HG03103 (cell line): ENCODE measurements at regions not wholly inside any gene's neighbourhood (a gene's known extent, or its start where the extent isn't known, plus 50 kb on each side); places are given as distances from the start of the nearest gene placed in this dataset.
A peak's percentile ranks its signal among the peaks of the same experiment; 100 is the strongest.

ENCODE experiments used
- ATAC-seq: cut with Tn5 transposase; IDR thresholded peaks from one replicate; pipeline ENCODE4 v1.9.1; 2021; ENCODE audit warnings: low read depth; ENCODE audit not compliant: unreplicated experiment

- ATAC-seq, result no peak
Measured at GRCh38 chr3:118740722-118741290, 293.8 kb downstream of the IGSF11 start.

- ATAC-seq, result no peak
Measured at GRCh38 chr3:118742760-118743159, 291.9 kb downstream of the IGSF11 start.

GRCh38 chr3:118744186-118744585 lies 290.5 kb downstream of the IGSF11 start:
- ATAC-seq, result no peak

DNA sequence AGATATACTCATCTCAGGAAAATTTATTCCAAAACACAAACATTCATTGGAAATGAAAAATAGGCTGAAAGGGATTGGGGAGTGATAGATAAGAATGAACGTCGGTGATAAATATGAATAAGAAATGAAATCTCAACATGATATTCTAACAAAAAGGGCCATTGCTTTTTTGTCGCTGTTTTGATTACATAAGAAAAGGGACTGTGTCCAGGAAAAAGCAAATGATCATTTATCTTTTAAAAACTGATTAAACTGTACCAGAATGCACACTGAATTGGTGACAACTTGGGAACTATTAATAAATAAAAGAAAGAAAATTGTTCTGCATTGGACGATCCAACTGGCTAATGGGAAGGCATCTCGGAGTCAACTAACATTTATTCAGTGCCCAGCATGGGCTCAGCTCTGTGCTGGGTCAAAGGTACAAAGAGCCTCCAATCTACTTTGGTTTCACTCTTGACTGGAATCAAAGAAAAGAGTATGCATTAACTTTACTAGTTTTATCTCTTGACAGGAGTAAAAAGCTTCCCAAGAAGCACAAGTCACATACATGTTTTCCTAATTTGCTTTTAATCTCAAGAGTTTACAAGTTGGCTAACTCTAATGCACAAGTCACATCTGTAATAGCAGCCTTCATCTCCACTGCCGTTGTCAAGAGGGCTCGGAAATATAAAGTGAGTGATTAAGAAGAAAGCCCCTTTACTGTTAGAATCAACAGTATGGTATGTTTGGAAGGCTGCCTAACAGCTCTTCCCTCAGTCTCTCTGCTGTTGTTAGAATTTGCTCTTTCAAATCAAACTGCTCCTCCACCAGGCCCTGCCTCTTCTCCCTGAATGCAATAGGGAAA lies 280.0 kb downstream of the IGSF11 start:
- ATAC-seq, result no peak

DNA sequence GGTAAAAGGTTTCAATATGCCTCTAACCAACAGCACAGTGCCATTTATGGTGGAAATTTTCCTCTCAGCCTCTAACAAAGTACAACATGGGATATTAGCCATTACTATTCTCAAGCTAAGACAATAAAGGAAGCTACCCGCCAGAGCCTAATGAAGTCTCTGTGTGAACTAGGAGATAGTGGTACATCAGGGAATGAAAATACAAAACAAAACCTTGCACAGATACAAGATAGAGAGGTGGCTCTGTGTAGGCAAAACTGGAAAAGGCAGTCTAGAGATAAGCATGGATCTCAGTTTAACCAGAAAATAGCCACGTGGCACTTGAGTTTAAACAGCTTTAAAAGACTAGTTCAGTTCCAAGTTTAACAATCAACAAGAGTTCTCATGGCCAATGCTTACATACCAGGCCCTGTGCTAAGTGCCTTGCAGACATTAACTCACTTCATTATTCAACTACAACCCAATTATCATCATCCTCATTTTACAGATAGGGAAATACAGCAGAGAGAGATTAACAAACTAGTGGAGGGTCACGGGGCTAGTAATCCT lies 279.3 kb downstream of the IGSF11 start:
- ATAC-seq, result no peak

DNA sequence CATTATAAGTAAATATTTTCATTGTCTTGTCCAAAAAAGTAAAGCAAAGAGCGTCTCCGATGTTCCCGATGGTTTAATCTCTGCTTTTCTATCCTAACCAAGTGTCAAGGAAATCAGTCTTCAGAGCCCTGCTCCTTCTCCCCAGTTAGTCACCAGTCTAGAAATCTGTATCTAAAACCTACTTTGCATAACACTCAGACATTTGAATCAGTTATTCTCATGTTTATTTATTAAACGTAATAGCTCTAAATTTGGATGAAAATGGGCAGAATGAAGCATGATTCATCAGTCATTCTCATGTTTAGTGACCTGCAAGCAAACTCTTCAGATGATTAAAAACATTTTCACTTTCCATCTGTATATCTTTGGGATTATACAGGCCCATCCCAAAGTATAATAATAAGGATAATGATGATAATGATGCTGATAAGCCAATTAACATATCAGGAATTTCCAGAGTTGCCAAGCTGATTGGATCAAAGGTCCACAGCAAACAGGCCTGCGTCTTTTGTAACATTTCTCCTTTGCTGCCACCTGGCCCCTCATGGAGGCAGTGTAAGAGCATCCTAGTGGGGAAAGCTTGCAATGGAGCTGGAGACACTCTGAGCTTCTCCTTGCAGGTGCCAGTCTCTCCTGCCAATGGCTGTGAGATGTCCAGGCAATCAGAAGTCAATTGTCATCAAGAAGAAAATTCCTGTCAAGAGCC lies 273.9 kb downstream of the IGSF11 start:
- no peak for ATAC-seq

GRCh38 chr3:118761291-118761606 lies 273.4 kb downstream of the IGSF11 start:
- ATAC-seq, result no peak

- no peak for ATAC-seq
Measured at GRCh38 chr3:118765636-118766305, 268.9 kb downstream of the IGSF11 start.

- no peak for ATAC-seq
Measured at GRCh38 chr3:118766306-118766669, 268.4 kb downstream of the IGSF11 start.

DNA sequence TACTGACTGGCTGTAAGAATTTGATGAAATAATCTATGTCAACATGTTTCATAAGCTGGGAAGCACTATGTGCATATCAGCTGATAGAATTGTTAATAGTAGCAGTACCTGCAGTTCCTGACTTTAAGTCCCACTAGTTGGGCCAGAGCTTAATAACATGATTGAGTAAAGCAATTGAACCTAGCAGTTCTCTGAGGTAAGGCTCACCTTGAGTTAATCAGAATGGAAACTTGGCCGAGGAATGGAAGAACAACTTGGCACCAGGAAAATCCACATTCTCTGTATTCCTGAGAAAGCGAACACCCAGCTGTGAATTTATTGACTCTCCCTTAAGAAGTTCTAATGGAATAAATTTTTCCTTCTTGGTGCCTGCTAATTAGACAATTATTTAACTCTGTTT lies 262.6 kb downstream of the IGSF11 start:
- ATAC-seq, result no peak

DNA sequence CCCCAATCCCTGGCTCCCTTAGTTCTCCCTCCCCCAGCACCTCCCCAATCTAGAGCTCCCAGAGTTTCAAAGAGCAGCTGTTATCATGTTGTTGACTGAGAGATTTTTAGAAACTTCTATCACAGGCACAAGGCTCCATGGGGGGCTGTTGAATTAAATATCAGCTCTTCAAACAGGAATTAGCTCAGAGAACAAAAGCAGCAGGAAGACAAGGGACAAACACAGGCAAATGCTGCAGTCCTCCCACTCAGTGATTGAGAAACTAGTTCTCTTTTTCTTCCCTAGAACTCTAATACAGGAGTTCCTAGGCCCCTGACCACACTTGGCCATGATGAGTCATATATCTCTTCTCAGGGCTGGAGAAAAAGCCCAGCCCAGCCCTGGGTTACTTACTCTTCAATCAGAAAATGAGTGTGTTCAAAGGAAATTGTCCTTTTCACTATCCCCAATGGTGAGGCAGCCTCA lies 262.1 kb downstream of the IGSF11 start:
- peak; percentile 98 for ATAC-seq

DNA sequence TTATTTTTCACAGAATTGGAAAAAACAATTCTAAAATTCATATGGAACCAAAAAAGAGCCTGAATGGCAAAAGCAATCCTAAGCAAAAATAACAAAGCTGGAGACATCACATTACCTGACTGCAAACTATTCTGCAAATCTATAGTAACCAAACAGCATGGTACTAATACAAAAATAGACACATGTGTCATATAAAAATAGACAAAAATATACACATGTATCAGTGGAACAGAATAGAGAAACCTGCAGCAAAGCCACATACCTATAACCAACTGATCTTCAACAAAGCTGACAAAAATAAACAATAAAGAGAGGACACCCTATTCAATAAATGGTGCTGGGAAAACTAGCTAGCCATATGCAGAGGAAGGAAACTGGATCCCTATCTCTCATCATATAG lies 259.6 kb downstream of the IGSF11 start:
- no peak for ATAC-seq

- no peak for ATAC-seq
Measured at GRCh38 chr3:118778201-118778600, 256.4 kb downstream of the IGSF11 start.

- ATAC-seq, result no peak
Measured at GRCh38 chr3:118781232-118781631, 253.4 kb downstream of the IGSF11 start.

GRCh38 chr3:118781839-118782238 lies 252.8 kb downstream of the IGSF11 start:
- ATAC-seq, result no peak

DNA sequence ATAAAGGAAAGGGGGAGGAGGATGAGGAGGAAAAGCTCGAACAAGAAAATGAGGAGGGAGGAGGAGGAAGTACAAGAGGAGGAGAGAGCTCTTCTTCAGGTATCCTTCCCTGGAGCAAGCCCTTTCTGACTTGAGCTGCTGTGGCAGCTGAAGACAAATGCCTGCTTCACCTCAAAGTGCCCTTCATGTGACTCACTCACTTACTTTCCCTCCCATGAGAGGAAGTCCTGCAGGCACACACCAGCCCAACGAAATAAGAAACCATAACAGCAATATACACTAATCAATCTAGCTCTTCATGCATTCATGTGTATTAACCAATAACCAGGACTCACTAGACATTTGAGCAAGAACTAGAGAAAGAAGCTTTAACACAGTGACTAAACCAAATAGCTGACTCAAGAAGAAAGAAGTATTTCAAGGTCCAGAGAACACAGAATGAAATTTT lies 251.9 kb downstream of the IGSF11 start:
- peak; percentile 91 for ATAC-seq

DNA sequence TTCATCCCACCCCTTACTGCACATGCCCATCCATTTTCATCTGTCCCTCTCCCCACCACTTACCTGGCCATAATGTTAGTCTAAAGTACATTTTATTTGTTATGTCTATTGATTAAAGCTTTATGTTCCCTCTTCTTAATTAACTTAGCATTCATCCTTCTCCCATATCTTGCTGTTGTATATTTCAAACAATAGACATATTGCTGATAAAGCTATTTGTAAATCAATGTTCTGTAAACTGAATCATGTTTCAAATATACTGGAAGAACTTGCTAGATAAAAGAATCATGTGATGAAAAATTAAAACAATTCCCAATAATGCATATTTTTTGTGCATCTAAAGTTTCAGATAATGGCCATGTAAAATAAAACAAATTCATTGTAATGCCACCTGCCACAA lies 249.2 kb downstream of the IGSF11 start:
- no peak for ATAC-seq

DNA sequence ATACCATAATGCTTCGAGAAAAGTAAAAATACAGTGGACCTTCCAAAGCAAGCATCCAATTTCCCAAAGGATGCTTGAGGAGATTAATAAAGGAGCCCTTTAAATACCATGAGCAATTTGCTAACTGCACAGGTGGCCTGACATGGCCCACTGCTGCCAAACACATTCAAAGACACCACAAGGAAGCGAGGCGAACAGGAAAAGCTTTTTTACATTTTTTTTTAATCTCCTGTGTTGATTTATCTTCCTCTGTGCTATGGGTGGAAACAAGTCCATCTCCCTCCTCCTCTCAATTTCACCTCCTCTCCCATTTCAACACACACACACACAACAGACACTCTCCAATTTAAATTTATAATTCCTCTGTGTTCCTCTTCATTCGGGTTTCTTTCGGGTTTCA lies 243.4 kb downstream of the IGSF11 start:
- ATAC-seq, result no peak

DNA sequence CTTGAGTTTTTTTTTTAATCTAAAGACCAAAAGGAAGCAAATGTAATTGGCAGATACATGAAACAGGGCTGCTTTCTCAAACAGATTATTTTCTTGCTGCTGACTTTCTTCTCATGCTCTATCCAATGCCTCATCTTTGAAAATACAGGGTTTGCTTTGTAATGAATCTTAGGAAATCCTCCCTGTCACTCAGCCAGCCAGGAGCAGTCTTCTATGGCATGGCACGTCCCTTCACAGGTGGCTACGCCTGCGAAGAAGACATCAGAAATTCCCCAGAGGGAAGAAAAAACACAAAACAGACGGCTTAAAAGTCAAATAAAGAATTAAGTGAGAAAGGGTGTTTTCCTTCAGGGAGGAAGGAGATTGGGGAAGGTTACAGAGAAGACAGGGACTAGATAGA lies 242.5 kb downstream of the IGSF11 start:
- ATAC-seq, result no peak

- ATAC-seq, result no peak
Measured at GRCh38 chr3:118793176-118793575, 241.5 kb downstream of the IGSF11 start.

- ATAC-seq, result no peak
Measured at GRCh38 chr3:118799303-118799702, 235.3 kb downstream of the IGSF11 start.
